ENCODE measurements at regions not wholly inside any gene's neighbourhood (a gene's known extent, or its start where the extent isn't known, plus 50 kb on each side); places are given as distances from the start of the nearest gene placed in this dataset.

GRCh38 chr5:29203049-29203448, 1990.4 kb upstream of the CDH6 start:
- TF ChIP-seq CTCF (IDR thresholded peaks at IDR 0.05; ENCODE audit: extremely low read depth in 1 of 2, insufficient read depth in 1 of 2, low read depth in 1 of 2, low read length in 2 of 2) (no peak), POLR2A (IDR thresholded peaks at IDR 0.05; ENCODE audit: low read depth, low read length) (no peak), POLR2AphosphoS5 (IDR thresholded peaks at IDR 0.05; ENCODE audit: insufficient read depth, low read depth, low read length) (no peak), EZH2 (IDR thresholded peaks at IDR 0.05; ENCODE audit: borderline replicate concordance, low read depth, low read length, severe bottlenecking) (no peak)
- TF ChIP-seq, protein P1, sequence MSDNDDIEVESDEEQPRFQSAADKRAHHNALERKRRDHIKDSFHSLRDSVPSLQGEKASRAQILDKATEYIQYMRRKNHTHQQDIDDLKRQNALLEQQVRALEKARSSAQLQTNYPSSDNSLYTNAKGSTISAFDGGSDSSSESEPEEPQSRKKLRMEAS (IDR thresholded peaks at IDR 0.05; ENCODE audit: insufficient read depth, insufficient read length), result no peak

Data from endothelial cell of umbilical vein (primary cell).